Common myeloid progenitor, CD34-positive (primary cell): ENCODE measurements at regions not wholly inside any gene's neighbourhood (a gene's known extent, or its start where the extent isn't known, plus 50 kb on each side); places are given as distances from the start of the nearest gene placed in this dataset.
"Not testable (repeated sequence)": the region's sequence is repeated elsewhere in the genome, so short reads cannot be mapped to it uniquely, and the experiment has no call there.

Experiments used
- CTCF ChIA-PET: fragments of 350-600 bp; sonication (Branson Sonifier 250); formaldehyde crosslinking; loops from one replicate; lab custom pipeline; 2021; ENCODE audit warnings: antibody characterized with exemption; lab: Charles Lee
- POLR2A ChIA-PET: fragments of 350-600 bp; sonication (Branson Sonifier 250); formaldehyde crosslinking; loops from one replicate; lab custom pipeline; 2021; ENCODE audit warnings: antibody characterized with exemption; lab: Charles Lee
- DNase-seq, 3 donors: peaks; one replicate each; pipeline versions ENCODE4 v3.0.0 to v3.0.0-alpha.2; 2013
- H3K27ac ChIP-seq, 2 experiments: 1 replicate in 1 of 2; 2 replicates in 1 of 2; pipeline ENCODE4 v1.7.0; 2013; ENCODE audit warnings: inconsistent platforms in 2 of 2, low read length in 2 of 2, mild to moderate bottlenecking in 2 of 2, low read depth in 1 of 2, moderate library complexity in 1 of 2; ENCODE audit not compliant: severe bottlenecking in 2 of 2, insufficient read depth in 1 of 2, poor library complexity in 1 of 2
- H3K27me3 ChIP-seq, 5 experiments: replicated peaks in 2 of 5; 1 replicate in 3 of 5; 2 replicates in 2 of 5; pipeline versions ENCODE4 v1.6.1 to v1.7.0; 2013; ENCODE audit warnings: low read length in 4 of 5, mild to moderate bottlenecking in 2 of 5, moderate library complexity in 2 of 5, inconsistent platforms in 1 of 5; ENCODE audit not compliant: insufficient read depth in 5 of 5, control insufficient read depth in 4 of 5
- H3K36me3 ChIP-seq, 4 experiments: 1 replicate in 2 of 4; 2 replicates in 2 of 4; pipeline versions ENCODE4 v1.6.1 to v1.7.0; 2013; ENCODE audit warnings: low read length in 3 of 4, control low read depth in 1 of 4, mild to moderate bottlenecking in 1 of 4; ENCODE audit not compliant: control insufficient read depth in 4 of 4, insufficient read depth in 4 of 4
- H3K4me1 ChIP-seq, 4 experiments: 1 replicate in 3 of 4; 2 replicates in 1 of 4; pipeline versions ENCODE4 v1.6.1 to v1.7.1; 2013; ENCODE audit warnings: low read length in 3 of 4, mild to moderate bottlenecking in 3 of 4, control low read depth in 1 of 4, inconsistent platforms in 1 of 4, moderate library complexity in 1 of 4; ENCODE audit not compliant: control insufficient read depth in 4 of 4, insufficient read depth in 4 of 4; ENCODE audit errors: control extremely low read depth in 1 of 4
- H3K4me3 ChIP-seq, 7 experiments: 1 replicate in 4 of 7; 2 replicates in 3 of 7; pipeline versions ENCODE4 v1.5.1 to v1.7.0; 2013; ENCODE audit warnings: mild to moderate bottlenecking in 7 of 7, low read length in 6 of 7, moderate library complexity in 6 of 7, inconsistent platforms in 2 of 7, low read depth in 2 of 7, control low read depth in 1 of 7; ENCODE audit not compliant: insufficient read depth in 4 of 7, control insufficient read depth in 1 of 7; ENCODE audit errors: extremely low read depth in 1 of 7
- H3K9me3 ChIP-seq, 5 experiments: 1 replicate in 4 of 5; 2 replicates in 1 of 5; pipeline versions ENCODE4 v1.6.1 to v1.7.1; 2013; ENCODE audit warnings: low read length in 4 of 5, mild to moderate bottlenecking in 2 of 5, inconsistent platforms in 1 of 5, low read depth in 1 of 5, moderate library complexity in 1 of 5; ENCODE audit not compliant: control insufficient read depth in 4 of 5, insufficient read depth in 2 of 5; ENCODE audit errors: control extremely low read depth in 1 of 5
- WGBS: methylation state at CpG from one replicate; pipeline ENCODE4 v1.1.5; 2013; ENCODE audit not compliant: insufficient coverage; 5-methylcytosine and 5-hydroxymethylcytosine counted together

GRCh38 chr3:125914608-125915436 is 54.2 kb upstream of the ROPN1B start:
- H3K27me3 ChIP-seq, H3K27ac ChIP-seq, H3K9me3 ChIP-seq, H3K36me3 ChIP-seq, POLR2A ChIA-PET: not testable (repeated sequence)
- CTCF ChIA-PET = interaction anchor here (1.3 kb wide), 1 partner anchor 14 kb away, joined by 3 read pairs; no protein-coding TSS in a partner anchor
- H3K4me3 ChIP-seq = peak overlapping the region; percentile 25 to 77 (median 52)
- peaks cover 0 to 13% (median 7%) of the 10 kb centered on the region in 4 experiments for H3K4me1 ChIP-seq
- peak in 1 of 3 donors; percentile 1 for DNase-seq
- 12% methylated on average over 5 of the region's 14 CpGs for WGBS

DNA sequence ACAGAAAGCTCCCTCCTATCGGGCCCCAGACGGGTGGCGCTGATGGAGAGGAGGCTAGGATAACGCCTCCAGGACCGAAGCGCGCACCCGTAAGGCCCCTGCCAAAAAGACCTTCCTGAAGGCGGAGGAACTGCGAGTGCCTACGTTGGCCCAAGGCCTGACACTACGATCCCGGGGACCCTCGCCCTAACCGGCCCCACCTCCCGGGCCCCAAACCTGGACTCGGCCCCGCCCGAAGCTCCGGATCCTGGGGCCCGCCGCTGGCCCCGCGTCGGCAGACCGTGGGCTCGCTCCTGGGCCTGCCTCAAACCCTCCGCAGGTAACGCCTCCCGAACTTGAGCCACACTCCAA is 53.6 kb upstream of the ROPN1B start:
- Histone ChIP-seq H3K4me1 (peaks cover 0 to 13% (median 7%) of the 10 kb centered on the region in 4 experiments), H3K27ac (peak overlapping the region in 1 of 2 experiments; percentile 54), H3K4me3 (peak overlapping the region; percentile 25 to 77 (median 52))
- POLR2A ChIA-PET, H3K27me3 ChIP-seq, H3K9me3 ChIP-seq, H3K36me3 ChIP-seq: not testable (repeated sequence)
- 0% methylated on average over 25 of the region's 30 CpGs for WGBS
- DNase-seq = peak; percentile 19 to 61 (median 41)
- CTCF ChIA-PET = interaction anchor here (1.3 kb wide), 1 partner anchor 13 kb away, joined by 3 read pairs; no protein-coding TSS in a partner anchor

- CTCF ChIA-PET = interaction anchor here (1.3 kb wide), 1 partner anchor 13 kb away, joined by 3 read pairs; no protein-coding TSS in a partner anchor
- WGBS = 0% methylated on average over 33 of the region's 40 CpGs
- H3K27me3 ChIP-seq, POLR2A ChIA-PET, H3K9me3 ChIP-seq, H3K36me3 ChIP-seq: not testable (repeated sequence)
- H3K27ac ChIP-seq = peak overlapping the region in 1 of 2 experiments; percentile 54
- H3K4me1 ChIP-seq = peaks cover 0 to 13% (median 7%) of the 10 kb centered on the region in 4 experiments
- H3K4me3 ChIP-seq = peak overlapping the region; percentile 25 to 77 (median 52)
- DNase-seq = peak; percentile 96 to 99 (median 97)
Observed at GRCh38 chr3:125915792-125916375, 53.1 kb upstream of the ROPN1B start.

- H3K9me3 ChIP-seq = no peaks in the 10 kb centered on the region
- ChIA-PET POLR2A (no interaction called here), CTCF (no interaction called here)
- H3K36me3 ChIP-seq = no peaks in the 10 kb centered on the region
- no peaks in the 10 kb centered on the region for H3K27me3 ChIP-seq
- H3K27ac ChIP-seq = peak overlapping the region in 1 of 2 experiments; percentile 54
- DNase-seq = peak; percentile 95 to 98 (median 97)
- H3K4me3 ChIP-seq = peak overlapping the region; percentile 37 to 85 (median 71)
- 0% methylated on average over 39 of the region's 58 CpGs for WGBS
- peaks cover 0 to 13% (median 7%) of the 10 kb centered on the region in 4 experiments for H3K4me1 ChIP-seq
Observed at GRCh38 chr3:125916376-125916978, 52.5 kb upstream of the ROPN1B start.

GRCh38 chr3:125917020-125917549 is 51.9 kb upstream of the ROPN1B start:
- WGBS = 0% methylated on average over 8 of the region's 12 CpGs
- H3K36me3 ChIP-seq, CTCF ChIA-PET, H3K9me3 ChIP-seq, POLR2A ChIA-PET, H3K27me3 ChIP-seq: not testable (repeated sequence)
- Histone ChIP-seq H3K27ac (peak overlapping the region in 1 of 2 experiments; percentile 54), H3K4me3 (peak overlapping the region; percentile 37 to 85 (median 71)), H3K4me1 (peaks cover 0 to 13% (median 7%) of the 10 kb centered on the region in 4 experiments)
- DNase-seq = peak; percentile 19 to 62 (median 46)

GRCh38 chr3:125918024-125918423 is 51.0 kb upstream of the ROPN1B start:
- DNase-seq, H3K27ac ChIP-seq, H3K27me3 ChIP-seq, H3K9me3 ChIP-seq, H3K4me3 ChIP-seq, POLR2A ChIA-PET, H3K36me3 ChIP-seq: not testable (repeated sequence)
- 100% methylated on average over 1 of the region's 1 CpG for WGBS
- CTCF ChIA-PET = interaction anchor here (0.8 kb wide), 1 partner anchor 17 kb away, joined by 3 read pairs; no protein-coding TSS in a partner anchor
- H3K4me1 ChIP-seq = peaks cover 0 to 13% (median 7%) of the 10 kb centered on the region in 4 experiments
